Fibroblast of lung (primary cell): ENCODE measurements at regions not wholly inside any gene's neighbourhood (a gene's known extent, or its start where the extent isn't known, plus 50 kb on each side); places are given as distances from the start of the nearest gene placed in this dataset.
"Not testable (repeated sequence)": the region's sequence is repeated elsewhere in the genome, so short reads cannot be mapped to it uniquely, and the experiment has no call there.

Experiments
- DNase-seq, 2 donors: peaks; one replicate each; pipeline versions ENCODE4 v3.0.0 to v3.0.0-alpha.2; 2010; ENCODE audit warnings: low read depth in 2 of 2
- H2AFZ ChIP-seq: 2 replicates; pipeline ENCODE4 v1.5.1; 2012; ENCODE audit warnings: low read length, control low read depth, inconsistent platforms
- H3K27ac ChIP-seq: 2 replicates; pipeline ENCODE4 v1.5.1; 2011; ENCODE audit warnings: low read length, control low read depth; ENCODE audit not compliant: insufficient read depth
- H3K27me3 ChIP-seq: 2 replicates; pipeline ENCODE4 v1.5.1; 2011; ENCODE audit warnings: mild to moderate bottlenecking, low read length; ENCODE audit not compliant: control insufficient read depth, insufficient read depth
- H3K36me3 ChIP-seq: 2 replicates; pipeline ENCODE4 v1.5.1; 2011; ENCODE audit warnings: low read length; ENCODE audit not compliant: control insufficient read depth, insufficient read depth
- H3K4me1 ChIP-seq: 2 replicates; pipeline ENCODE4 v1.5.1; 2011; ENCODE audit warnings: low read length; ENCODE audit not compliant: control insufficient read depth, insufficient read depth; ENCODE audit errors: extremely low read depth
- H3K4me2 ChIP-seq: 2 replicates; pipeline ENCODE4 v1.5.1; 2011; ENCODE audit warnings: low read length, control low read depth; ENCODE audit not compliant: insufficient read depth; ENCODE audit errors: extremely low read depth
- H3K4me3 ChIP-seq, 4 experiments: fragments of 200-600 bp in 1 of 4; sonication (generic) in 1 of 4; replicated peaks in 1 of 4; 2 replicates each; pipeline ENCODE4 v1.5.1; 2011 to 2016; ENCODE audit warnings: low read length in 4 of 4, low read depth in 3 of 4, mild to moderate bottlenecking in 3 of 4, control low read depth in 2 of 4, inconsistent platforms in 1 of 4, mixed read lengths in 1 of 4; ENCODE audit not compliant: insufficient read depth in 1 of 4; ENCODE audit errors: control extremely low read depth in 1 of 4
- H3K79me2 ChIP-seq: 2 replicates; pipeline ENCODE4 v1.5.1; 2012; ENCODE audit warnings: mild to moderate bottlenecking, low read length, inconsistent platforms; ENCODE audit not compliant: control insufficient read depth, insufficient read depth
- H3K9ac ChIP-seq: 2 replicates; pipeline ENCODE4 v1.5.1; 2011; ENCODE audit warnings: mild to moderate bottlenecking, low read length, control low read depth; ENCODE audit not compliant: insufficient read depth
- H3K9me3 ChIP-seq: 2 replicates; pipeline ENCODE4 v1.5.1; 2012; ENCODE audit warnings: low read depth, low read length; ENCODE audit not compliant: control insufficient read depth, insufficient read depth
- H4K20me1 ChIP-seq: 2 replicates; pipeline ENCODE4 v1.5.1; 2011; ENCODE audit warnings: low read length; ENCODE audit not compliant: control insufficient read depth, insufficient read depth; ENCODE audit errors: extremely low read depth
- EZH2 ChIP-seq: IDR thresholded peaks from 2 replicates; pipeline ENCODE4 v1.5.1; 2012; ENCODE audit warnings: low read length, control low read depth, mild to moderate bottlenecking; ENCODE audit errors: missing control alignments
- TF ChIP-seq, protein P1 (sequence below), 2 donors: IDR thresholded peaks in 1 of 2; conservative IDR thresholded peaks in 1 of 2; 1 replicate in 1 of 2; 2 replicates in 1 of 2; pipeline ENCODE4 v1.5.1; 2011 to 2012; ENCODE audit warnings: low read length in 2 of 2, control low read depth in 1 of 2, inconsistent platforms in 1 of 2, low read depth in 1 of 2, mild to moderate bottlenecking in 1 of 2

DNA sequence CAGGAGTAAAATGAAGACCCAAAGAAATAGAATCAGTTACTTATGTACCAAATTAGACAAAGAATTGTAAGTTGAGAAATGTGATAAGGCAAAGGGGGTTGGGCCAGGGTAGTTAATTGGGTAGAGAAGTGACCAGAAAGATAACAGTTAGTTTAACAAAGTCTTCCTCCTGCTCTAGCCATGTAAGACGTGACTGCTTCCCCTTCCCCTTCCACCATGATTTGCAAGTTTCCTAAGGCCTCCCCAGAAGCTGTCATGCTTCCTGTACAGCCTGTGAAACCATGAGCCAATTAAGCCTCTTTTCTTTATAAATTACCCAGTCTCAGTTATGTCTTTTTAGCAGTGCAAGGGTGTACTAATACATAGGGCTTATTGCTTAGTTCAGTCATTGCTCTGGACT, 142.0 kb upstream of the PDE4B start:
- H3K27ac ChIP-seq: no peak overlapping the region
- no peaks in the 10 kb centered on the region for H3K36me3 ChIP-seq
- no peak overlapping the region for H3K9ac ChIP-seq
- TF ChIP-seq EZH2: no peak
- TF ChIP-seq, protein P1, sequence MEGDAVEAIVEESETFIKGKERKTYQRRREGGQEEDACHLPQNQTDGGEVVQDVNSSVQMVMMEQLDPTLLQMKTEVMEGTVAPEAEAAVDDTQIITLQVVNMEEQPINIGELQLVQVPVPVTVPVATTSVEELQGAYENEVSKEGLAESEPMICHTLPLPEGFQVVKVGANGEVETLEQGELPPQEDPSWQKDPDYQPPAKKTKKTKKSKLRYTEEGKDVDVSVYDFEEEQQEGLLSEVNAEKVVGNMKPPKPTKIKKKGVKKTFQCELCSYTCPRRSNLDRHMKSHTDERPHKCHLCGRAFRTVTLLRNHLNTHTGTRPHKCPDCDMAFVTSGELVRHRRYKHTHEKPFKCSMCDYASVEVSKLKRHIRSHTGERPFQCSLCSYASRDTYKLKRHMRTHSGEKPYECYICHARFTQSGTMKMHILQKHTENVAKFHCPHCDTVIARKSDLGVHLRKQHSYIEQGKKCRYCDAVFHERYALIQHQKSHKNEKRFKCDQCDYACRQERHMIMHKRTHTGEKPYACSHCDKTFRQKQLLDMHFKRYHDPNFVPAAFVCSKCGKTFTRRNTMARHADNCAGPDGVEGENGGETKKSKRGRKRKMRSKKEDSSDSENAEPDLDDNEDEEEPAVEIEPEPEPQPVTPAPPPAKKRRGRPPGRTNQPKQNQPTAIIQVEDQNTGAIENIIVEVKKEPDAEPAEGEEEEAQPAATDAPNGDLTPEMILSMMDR (conservative IDR thresholded peaks at IDR 0.05 in 1 of 2, IDR thresholded peaks at IDR 0.05 in 1 of 2; ENCODE audit: low read depth in 1 of 2, low read length in 2 of 2): no peak
- no peak overlapping the region for H3K4me2 ChIP-seq
- no peaks in the 10 kb centered on the region for H3K27me3 ChIP-seq
- no peaks in the 10 kb centered on the region for H4K20me1 ChIP-seq
- H2AFZ ChIP-seq: no peak overlapping the region
- no peaks in the 10 kb centered on the region for H3K9me3 ChIP-seq
- H3K4me1 ChIP-seq: no peaks in the 10 kb centered on the region
- H3K4me3 ChIP-seq: no peak overlapping the region
- DNase-seq: no peak
- no peaks in the 10 kb centered on the region for H3K79me2 ChIP-seq

DNA sequence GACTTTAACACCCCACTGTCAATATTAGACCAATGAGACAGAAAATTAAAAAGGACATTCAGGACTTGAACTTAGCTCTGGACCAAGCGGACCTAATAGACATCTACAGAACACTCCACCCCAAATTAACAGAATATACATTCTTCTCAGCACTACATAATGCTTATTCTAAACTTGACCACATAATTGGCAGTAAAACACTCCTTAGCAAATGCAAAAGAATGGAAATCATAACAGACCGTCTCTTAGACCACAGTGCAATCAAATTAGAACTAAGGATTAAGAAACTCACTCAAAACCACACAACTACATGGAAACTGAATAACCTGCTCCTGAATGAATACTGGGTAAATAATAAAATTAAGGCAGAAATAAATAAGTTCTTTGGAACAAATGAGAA, 138.2 kb upstream of the PDE4B start:
- not testable (repeated sequence) for H3K4me2 ChIP-seq, H3K79me2 ChIP-seq, H3K4me3 ChIP-seq, H3K27ac ChIP-seq, H3K9ac ChIP-seq, H2AFZ ChIP-seq, H4K20me1 ChIP-seq, H3K36me3 ChIP-seq, H3K27me3 ChIP-seq, H3K9me3 ChIP-seq, H3K4me1 ChIP-seq
- peak in 1 of 2 donors; percentile 1 for DNase-seq

DNA sequence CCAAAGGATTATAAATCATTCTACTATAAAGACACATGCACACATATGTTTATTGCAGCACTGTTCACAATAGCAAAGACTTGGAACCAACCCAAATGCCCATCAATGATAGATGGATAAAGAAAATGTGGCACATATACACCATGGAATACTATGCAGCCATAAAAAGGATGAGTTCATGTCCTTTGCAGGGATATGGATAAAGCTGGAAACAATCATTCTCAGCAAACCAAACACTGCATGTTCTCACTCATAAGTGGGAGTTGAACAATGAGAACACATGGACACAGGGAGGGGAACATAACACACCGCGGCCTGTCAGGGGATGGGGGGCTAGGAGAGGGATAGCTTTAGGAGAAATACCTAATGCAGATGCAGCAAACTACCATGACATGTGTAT, 135.1 kb upstream of the PDE4B start:
- not testable (repeated sequence) for H2AFZ ChIP-seq, H3K9me3 ChIP-seq, H3K4me1 ChIP-seq, H3K4me3 ChIP-seq, H3K4me2 ChIP-seq, H3K9ac ChIP-seq, H4K20me1 ChIP-seq, H3K79me2 ChIP-seq, H3K36me3 ChIP-seq, H3K27me3 ChIP-seq, H3K27ac ChIP-seq, DNase-seq

DNA sequence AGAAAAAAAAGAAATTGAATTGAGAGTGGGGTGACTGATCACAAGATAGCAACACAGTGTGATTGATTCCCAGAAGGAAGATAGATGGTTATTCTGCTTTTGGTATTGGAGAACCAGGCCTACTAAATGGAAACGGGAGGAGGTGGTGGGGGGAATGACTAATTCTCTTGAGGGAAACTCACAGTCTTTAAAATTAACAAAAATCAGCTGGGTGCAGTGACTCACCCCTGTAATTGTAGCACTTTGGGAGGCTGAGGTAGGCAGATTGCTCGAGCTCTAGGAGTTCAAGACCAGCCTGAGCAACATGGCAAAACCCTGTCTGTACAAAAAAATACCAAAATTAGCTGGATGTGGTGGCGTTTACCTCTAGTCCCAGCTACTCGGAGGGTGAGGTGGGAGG, 134.6 kb upstream of the PDE4B start:
- TF ChIP-seq, protein P1 (conservative IDR thresholded peaks at IDR 0.05 in 1 of 2, IDR thresholded peaks at IDR 0.05 in 1 of 2; ENCODE audit: low read depth in 1 of 2, low read length in 2 of 2): no peak
- no peak for TF ChIP-seq EZH2
- no peaks in the 10 kb centered on the region for H3K9me3 ChIP-seq
- H3K79me2 ChIP-seq: no peaks in the 10 kb centered on the region
- no peak overlapping the region for H3K4me3 ChIP-seq
- no peaks in the 10 kb centered on the region for H3K36me3 ChIP-seq
- no peak overlapping the region for H3K27ac ChIP-seq
- no peaks in the 10 kb centered on the region for H3K4me1 ChIP-seq
- H4K20me1 ChIP-seq: no peaks in the 10 kb centered on the region
- H3K9ac ChIP-seq: no peak overlapping the region
- DNase-seq: peak; percentile 9 to 20
- H3K27me3 ChIP-seq: no peaks in the 10 kb centered on the region
- no peak overlapping the region for H3K4me2 ChIP-seq
- H2AFZ ChIP-seq: no peak overlapping the region
